ENCODE measurements at regions not wholly inside any gene's neighbourhood (a gene's known extent, or its start where the extent isn't known, plus 50 kb on each side); places are given as distances from the start of the nearest gene placed in this dataset.

DNA sequence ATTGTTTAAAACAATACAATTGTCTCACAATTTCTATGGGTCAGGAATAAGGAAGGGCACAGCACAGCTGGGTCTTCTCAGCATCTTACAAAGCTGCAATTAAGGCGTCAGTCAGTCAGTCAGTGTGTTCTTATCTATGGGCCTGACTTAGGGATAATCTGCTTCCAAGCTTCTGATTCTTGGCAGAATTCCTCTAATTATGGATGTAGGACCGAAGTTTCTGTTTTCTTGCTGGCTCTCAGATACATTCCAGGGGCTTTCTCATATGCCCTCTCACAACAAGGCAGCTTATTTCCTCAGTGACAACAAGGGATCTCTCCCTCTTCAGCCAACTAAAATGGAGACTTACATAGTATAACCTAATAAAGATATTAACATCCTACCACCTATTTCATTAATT lies 1925.3 kb upstream of the ACO1 start:
- intact Hi-C loops (cut with micrococcal nuclease) = no loop called here
- TF ChIP-seq, protein P1, sequence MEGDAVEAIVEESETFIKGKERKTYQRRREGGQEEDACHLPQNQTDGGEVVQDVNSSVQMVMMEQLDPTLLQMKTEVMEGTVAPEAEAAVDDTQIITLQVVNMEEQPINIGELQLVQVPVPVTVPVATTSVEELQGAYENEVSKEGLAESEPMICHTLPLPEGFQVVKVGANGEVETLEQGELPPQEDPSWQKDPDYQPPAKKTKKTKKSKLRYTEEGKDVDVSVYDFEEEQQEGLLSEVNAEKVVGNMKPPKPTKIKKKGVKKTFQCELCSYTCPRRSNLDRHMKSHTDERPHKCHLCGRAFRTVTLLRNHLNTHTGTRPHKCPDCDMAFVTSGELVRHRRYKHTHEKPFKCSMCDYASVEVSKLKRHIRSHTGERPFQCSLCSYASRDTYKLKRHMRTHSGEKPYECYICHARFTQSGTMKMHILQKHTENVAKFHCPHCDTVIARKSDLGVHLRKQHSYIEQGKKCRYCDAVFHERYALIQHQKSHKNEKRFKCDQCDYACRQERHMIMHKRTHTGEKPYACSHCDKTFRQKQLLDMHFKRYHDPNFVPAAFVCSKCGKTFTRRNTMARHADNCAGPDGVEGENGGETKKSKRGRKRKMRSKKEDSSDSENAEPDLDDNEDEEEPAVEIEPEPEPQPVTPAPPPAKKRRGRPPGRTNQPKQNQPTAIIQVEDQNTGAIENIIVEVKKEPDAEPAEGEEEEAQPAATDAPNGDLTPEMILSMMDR (IDR thresholded peaks at IDR 0.05; ENCODE audit: borderline replicate concordance) = no peak

GRCh38 chr9:30476826-30477225 lies 1907.6 kb upstream of the ACO1 start:
- no peaks in the 10 kb centered on the region for H3K36me3 ChIP-seq
- intact Hi-C loops (cut with micrococcal nuclease) = no loop called here
- H3K9me3 ChIP-seq (replicated peaks) = no peaks in the 10 kb centered on the region
- H3K4me1 ChIP-seq = no peaks in the 10 kb centered on the region
- no peak overlapping the region for H3K27ac ChIP-seq (replicated peaks)
- TF ChIP-seq, protein P1 (IDR thresholded peaks at IDR 0.05; ENCODE audit: borderline replicate concordance) = no peak
- DNase-seq = no peak
- H3K27me3 ChIP-seq (ENCODE audit: low read depth) = no peaks in the 10 kb centered on the region
- no peak overlapping the region for H3K4me3 ChIP-seq

More for the DNA sequence above, 1925.3 kb upstream of the ACO1 start:
- Histone ChIP-seq H3K4me3 (no peak overlapping the region), H3K27me3 (ENCODE audit: low read depth) (no peaks in the 10 kb centered on the region), H3K9me3 (replicated peaks) (peaks cover 5% of the 10 kb centered on the region), H3K27ac (replicated peaks) (no peak overlapping the region), H3K4me1 (no peaks in the 10 kb centered on the region), H3K36me3 (no peaks in the 10 kb centered on the region)
- DNase-seq = no peak

- no peak overlapping the region for H3K4me3 ChIP-seq
- TF ChIP-seq, protein P1 (IDR thresholded peaks at IDR 0.05; ENCODE audit: borderline replicate concordance) = no peak
- no peaks in the 10 kb centered on the region for H3K36me3 ChIP-seq
- H3K27ac ChIP-seq (replicated peaks) = no peak overlapping the region
- intact Hi-C loops (cut with micrococcal nuclease) = no loop called here
- H3K27me3 ChIP-seq (ENCODE audit: low read depth) = no peaks in the 10 kb centered on the region
- DNase-seq = no peak
- H3K9me3 ChIP-seq (replicated peaks) = no peaks in the 10 kb centered on the region
- no peaks in the 10 kb centered on the region for H3K4me1 ChIP-seq
These were observed 1905.8 kb upstream of the ACO1 start for GRCh38 chr9:30478684-30479083.

GRCh38 chr9:30482499-30482898 lies 1901.9 kb upstream of the ACO1 start:
- TF ChIP-seq, protein P1 (IDR thresholded peaks at IDR 0.05; ENCODE audit: borderline replicate concordance) = no peak
- H3K27ac ChIP-seq (replicated peaks) = no peak overlapping the region
- no peak overlapping the region for H3K4me3 ChIP-seq
- H3K9me3 ChIP-seq (replicated peaks) = no peaks in the 10 kb centered on the region
- no peak for DNase-seq
- intact Hi-C loops (cut with micrococcal nuclease) = no loop called here
- H3K36me3 ChIP-seq = no peaks in the 10 kb centered on the region
- H3K4me1 ChIP-seq = no peaks in the 10 kb centered on the region
- no peaks in the 10 kb centered on the region for H3K27me3 ChIP-seq (ENCODE audit: low read depth)

DNA sequence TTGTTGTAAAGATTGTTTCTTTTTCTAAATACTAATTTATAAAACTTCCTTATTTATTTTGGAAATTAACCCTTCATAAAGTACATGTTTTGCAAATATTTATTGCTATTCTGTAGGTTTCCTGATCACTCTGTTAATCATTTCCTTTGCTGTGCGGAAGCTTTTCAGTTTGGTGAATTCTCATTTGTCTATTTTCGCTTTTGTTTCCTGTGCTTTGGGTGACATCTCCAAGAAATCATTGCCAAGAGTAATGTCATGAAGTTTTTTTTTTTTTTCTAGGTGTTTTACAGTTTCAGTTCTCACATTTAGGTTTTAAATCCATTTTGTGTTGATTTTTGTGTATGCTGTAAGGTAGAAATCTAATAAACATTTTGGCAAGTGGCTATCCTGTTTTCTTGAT lies 1899.8 kb upstream of the ACO1 start:
- Histone ChIP-seq H3K4me3 (no peak overlapping the region), H3K9me3 (replicated peaks) (no peaks in the 10 kb centered on the region), H3K27me3 (ENCODE audit: low read depth) (no peaks in the 10 kb centered on the region), H3K36me3 (no peaks in the 10 kb centered on the region), H3K4me1 (no peaks in the 10 kb centered on the region), H3K27ac (replicated peaks) (no peak overlapping the region)
- intact Hi-C loops (cut with micrococcal nuclease) = no loop called here
- DNase-seq = no peak
- TF ChIP-seq, protein P1 (IDR thresholded peaks at IDR 0.05; ENCODE audit: borderline replicate concordance) = no peak

DNA sequence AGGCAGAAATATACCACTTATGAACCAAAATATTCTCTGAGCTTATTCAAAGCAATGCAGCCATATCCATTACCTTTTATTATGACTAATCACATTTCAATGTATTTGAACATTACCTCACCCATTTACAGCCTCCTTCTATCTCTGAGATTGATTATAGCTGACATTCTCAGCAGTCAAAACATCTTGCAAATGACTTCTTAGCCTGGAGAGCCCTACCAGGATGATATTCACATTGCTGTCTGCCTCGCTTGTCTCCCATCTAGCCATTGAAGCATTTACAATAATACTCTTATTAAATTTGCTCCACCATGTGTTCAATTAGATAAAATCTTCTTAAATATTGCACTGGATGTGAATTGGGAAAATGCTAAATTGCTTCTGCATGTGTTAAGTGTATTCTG lies 1879.9 kb upstream of the ACO1 start:
- Histone ChIP-seq H3K4me3 (no peak overlapping the region), H3K27me3 (ENCODE audit: low read depth) (no peaks in the 10 kb centered on the region), H3K9me3 (replicated peaks) (peaks cover 5% of the 10 kb centered on the region), H3K4me1 (no peaks in the 10 kb centered on the region), H3K27ac (replicated peaks) (no peak overlapping the region), H3K36me3 (no peaks in the 10 kb centered on the region)
- intact Hi-C loops (cut with micrococcal nuclease) = no loop called here
- no peak for DNase-seq
- TF ChIP-seq, protein P1 (IDR thresholded peaks at IDR 0.05; ENCODE audit: borderline replicate concordance) = no peak

Data from left ventricle myocardium inferior (tissue), 1 donor.